ENCODE measurements at regions not wholly inside any gene's neighbourhood (a gene's known extent, or its start where the extent isn't known, plus 50 kb on each side); places are given as distances from the start of the nearest gene placed in this dataset.
A peak's percentile ranks its signal among the peaks of the same experiment; 100 is the strongest.
"Not testable (repeated sequence)": the region's sequence is repeated elsewhere in the genome, so short reads cannot be mapped to it uniquely, and the experiment has no call there.

DNA sequence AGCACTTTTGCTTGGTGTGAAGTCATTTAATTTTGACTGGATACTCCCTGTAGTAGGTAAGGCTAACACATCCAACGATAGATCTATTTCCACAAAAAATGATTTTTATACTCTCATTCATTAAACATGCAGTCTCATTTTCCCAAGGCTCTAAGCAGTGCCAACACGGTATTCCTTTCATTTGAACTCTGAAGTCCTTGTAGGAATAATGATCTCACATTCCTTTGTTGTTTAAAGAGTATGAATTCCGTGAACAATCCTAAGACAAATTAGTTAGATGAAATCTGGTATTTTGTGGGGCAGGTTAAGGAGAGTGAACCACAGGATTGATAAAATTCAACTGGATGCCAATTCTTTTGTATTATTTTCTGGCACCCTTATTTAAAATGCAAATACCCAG lies 66.6 kb downstream of the LACC1 start:
- DNase-seq (ENCODE audit: insufficient read length, low spot score), result no peak
- no peak for FAIRE-seq
- TF ChIP-seq SPI1 (IDR thresholded peaks at IDR 0.05; ENCODE audit: low read depth, low read length) (no peak), POLR2AphosphoS5 (IDR thresholded peaks at IDR 0.05; ENCODE audit: low read depth, low read length) (no peak), TAF1 (IDR thresholded peaks at IDR 0.05; ENCODE audit: low read depth, low read length) (no peak), PAX5 (IDR thresholded peaks at IDR 0.05; ENCODE audit: insufficient read depth, low read length, severe bottlenecking) (no peak), POLR2A (IDR thresholded peaks at IDR 0.05; ENCODE audit: low read depth, low read length) (no peak), POU2F2 (IDR thresholded peaks at IDR 0.05; ENCODE audit: low read depth, low read length) (no peak)

DNA sequence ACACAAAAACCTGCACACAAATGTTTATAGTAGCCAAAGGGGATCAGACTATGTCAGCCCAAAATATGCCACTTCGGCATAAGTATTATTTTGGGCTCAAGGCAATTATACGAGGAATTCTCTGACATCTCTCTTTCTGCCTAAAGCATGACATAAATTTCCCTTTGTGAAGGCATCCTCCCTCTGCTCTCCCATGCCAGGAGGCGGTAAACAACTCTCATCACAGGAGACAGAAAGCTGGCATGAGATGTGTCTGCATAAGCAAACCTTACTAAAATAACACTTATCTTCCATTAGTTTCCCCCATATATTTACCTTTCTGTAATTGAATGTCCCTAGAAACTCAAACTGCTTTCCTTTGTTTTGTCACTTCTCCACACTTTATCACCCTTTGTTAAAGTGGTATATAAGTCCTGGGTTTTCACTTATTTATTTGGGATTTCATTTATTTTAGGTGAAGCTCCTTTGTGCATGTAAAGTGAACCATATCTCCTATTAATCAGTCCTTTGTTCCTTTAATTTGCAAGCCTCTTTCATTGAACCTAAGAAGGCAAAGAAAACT lies 68.3 kb downstream of the LACC1 start:
- DNase-seq (ENCODE audit: insufficient read length, low spot score) (no peak), FAIRE-seq (no peak)
- TF ChIP-seq PAX5 (IDR thresholded peaks at IDR 0.05; ENCODE audit: insufficient read depth, low read length, severe bottlenecking), result no peak
- no peak for TF ChIP-seq SPI1 (IDR thresholded peaks at IDR 0.05; ENCODE audit: low read depth, low read length)
- TF ChIP-seq TAF1 (IDR thresholded peaks at IDR 0.05; ENCODE audit: low read depth, low read length), result no peak
- TF ChIP-seq POU2F2 (IDR thresholded peaks at IDR 0.05; ENCODE audit: low read depth, low read length), result no peak
- TF ChIP-seq POLR2AphosphoS5 (IDR thresholded peaks at IDR 0.05; ENCODE audit: low read depth, low read length), result no peak
- no peak for TF ChIP-seq POLR2A (IDR thresholded peaks at IDR 0.05; ENCODE audit: low read depth, low read length)

DNA sequence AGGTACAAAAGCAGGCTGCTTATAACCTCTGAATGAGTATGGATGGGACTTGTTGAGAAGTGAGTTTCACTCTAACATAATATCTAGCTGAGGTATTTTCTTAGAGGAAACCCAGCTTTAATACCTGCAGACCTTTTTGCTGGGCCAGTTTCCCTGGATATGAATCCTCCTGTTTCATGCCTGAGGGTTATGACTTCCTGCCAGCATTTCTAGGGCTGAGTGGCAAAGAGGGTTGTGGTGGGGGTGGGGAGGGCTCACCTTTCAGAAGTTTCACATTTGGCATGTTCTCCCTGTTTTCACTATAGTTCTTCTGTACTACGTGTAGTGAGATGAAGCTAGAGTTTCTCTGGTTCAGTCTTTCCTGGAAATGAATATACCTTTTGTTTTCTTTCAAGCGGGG lies 73.7 kb downstream of the LACC1 start:
- no peak for TF ChIP-seq PAX5 (IDR thresholded peaks at IDR 0.05; ENCODE audit: insufficient read depth, low read length, severe bottlenecking)
- no peak for TF ChIP-seq POU2F2 (IDR thresholded peaks at IDR 0.05; ENCODE audit: low read depth, low read length)
- no peak for TF ChIP-seq TAF1 (IDR thresholded peaks at IDR 0.05; ENCODE audit: low read depth, low read length)
- FAIRE-seq (no peak), DNase-seq (ENCODE audit: insufficient read length, low spot score) (no peak)

DNA sequence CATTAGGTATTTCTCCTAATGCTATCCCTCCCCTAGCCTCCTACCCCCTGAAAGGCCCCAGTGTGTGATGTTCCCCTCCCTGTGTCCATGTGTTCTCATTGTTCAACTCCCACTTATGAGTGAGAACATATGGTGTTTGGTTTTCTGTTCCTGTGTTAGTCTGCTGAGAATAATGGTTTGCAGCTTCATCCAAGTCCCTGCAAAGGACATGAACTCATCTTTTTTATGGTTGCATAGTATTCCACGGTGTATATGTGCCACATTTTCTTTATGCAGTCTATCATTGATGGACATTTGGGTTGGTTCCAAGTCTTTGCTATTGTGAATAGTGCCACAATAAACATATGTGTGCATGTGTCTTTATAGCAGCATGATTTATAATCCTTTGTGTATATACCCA lies 77.3 kb downstream of the LACC1 start:
- not testable (repeated sequence) for FAIRE-seq; DNase-seq (ENCODE audit: insufficient read length, low spot score)

DNA sequence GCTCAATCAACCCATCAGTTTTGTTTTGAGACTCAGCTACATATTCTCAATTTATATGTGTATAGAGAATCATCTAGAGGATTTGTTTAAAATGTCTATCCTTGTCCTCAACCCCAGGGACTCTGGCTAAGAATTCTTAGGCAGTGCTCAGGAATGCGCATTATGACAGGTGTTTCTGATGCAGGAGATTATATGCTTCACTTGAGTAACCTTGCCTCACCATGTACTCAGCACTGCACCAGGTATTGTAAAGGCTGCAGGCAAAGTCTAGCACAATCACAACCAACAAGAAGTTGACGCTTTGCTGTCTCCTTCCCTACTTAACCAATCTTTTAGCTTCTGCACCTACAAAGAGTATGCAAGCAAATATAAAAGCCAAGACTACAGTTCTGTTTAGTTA lies 79.6 kb downstream of the LACC1 start:
- DNase-seq (ENCODE audit: insufficient read length, low spot score), result no peak
- TF ChIP-seq POLR2AphosphoS5 (IDR thresholded peaks at IDR 0.05; ENCODE audit: low read depth, low read length) (no peak), SPI1 (IDR thresholded peaks at IDR 0.05; ENCODE audit: low read depth, low read length) (no peak), POU2F2 (IDR thresholded peaks at IDR 0.05; ENCODE audit: low read depth, low read length) (no peak), POLR2A (IDR thresholded peaks at IDR 0.05; ENCODE audit: low read depth, low read length) (no peak), PAX5 (IDR thresholded peaks at IDR 0.05; ENCODE audit: insufficient read depth, low read length, severe bottlenecking) (no peak), TAF1 (IDR thresholded peaks at IDR 0.05; ENCODE audit: low read depth, low read length) (no peak)
- no peak for FAIRE-seq

DNA sequence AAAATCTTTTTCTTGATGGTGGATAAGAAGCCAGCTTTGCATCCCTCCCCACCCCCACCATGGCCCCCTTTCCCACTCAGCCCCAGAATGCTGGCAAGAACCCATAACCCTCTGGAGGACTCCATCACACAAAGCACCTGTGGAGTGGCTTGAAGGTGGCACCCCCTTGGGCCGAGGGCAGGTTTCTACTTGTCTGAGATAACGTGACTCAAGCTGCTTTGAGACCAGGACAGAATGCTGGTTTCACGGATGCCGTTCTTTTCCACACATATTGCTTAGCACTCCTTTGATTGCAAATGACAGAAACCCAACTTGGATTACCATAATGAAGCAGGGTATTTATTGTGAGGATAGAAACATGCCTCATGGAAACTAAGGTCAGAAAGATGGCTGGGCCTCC lies 82.2 kb downstream of the LACC1 start:
- DNase-seq (ENCODE audit: insufficient read length, low spot score), result no peak
- TF ChIP-seq POU2F2 (IDR thresholded peaks at IDR 0.05; ENCODE audit: low read depth, low read length) (no peak), POLR2A (IDR thresholded peaks at IDR 0.05; ENCODE audit: low read depth, low read length) (no peak), TAF1 (IDR thresholded peaks at IDR 0.05; ENCODE audit: low read depth, low read length) (no peak), PAX5 (IDR thresholded peaks at IDR 0.05; ENCODE audit: insufficient read depth, low read length, severe bottlenecking) (no peak), SPI1 (IDR thresholded peaks at IDR 0.05; ENCODE audit: low read depth, low read length) (no peak), POLR2AphosphoS5 (IDR thresholded peaks at IDR 0.05; ENCODE audit: low read depth, low read length) (no peak)
- FAIRE-seq, result no peak

DNA sequence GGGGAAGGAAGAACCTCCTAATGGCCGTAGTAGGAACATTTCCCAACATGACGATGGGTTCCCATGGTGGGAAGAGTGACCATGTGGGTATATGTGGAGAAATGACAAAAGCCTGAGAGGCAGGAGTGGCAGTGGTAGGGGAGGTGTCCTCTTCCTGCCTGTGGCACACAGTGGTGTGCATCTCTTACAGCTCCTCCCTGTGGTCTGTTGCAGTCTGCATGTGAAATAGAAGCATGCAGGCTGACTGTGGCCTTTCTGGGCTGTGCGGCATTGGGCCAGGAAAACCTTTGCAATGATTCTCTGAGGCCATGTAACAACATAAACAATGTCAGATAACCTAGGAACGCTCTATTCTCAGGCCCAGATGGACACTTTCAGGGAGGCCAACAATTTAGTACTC lies 84.0 kb downstream of the LACC1 start:
- no peak for TF ChIP-seq POU2F2 (IDR thresholded peaks at IDR 0.05; ENCODE audit: low read depth, low read length)
- no peak for TF ChIP-seq SPI1 (IDR thresholded peaks at IDR 0.05; ENCODE audit: low read depth, low read length)
- no peak for TF ChIP-seq PAX5 (IDR thresholded peaks at IDR 0.05; ENCODE audit: insufficient read depth, low read length, severe bottlenecking)
- TF ChIP-seq POLR2AphosphoS5 (IDR thresholded peaks at IDR 0.05; ENCODE audit: low read depth, low read length), result no peak
- no peak for TF ChIP-seq POLR2A (IDR thresholded peaks at IDR 0.05; ENCODE audit: low read depth, low read length)
- no peak for TF ChIP-seq TAF1 (IDR thresholded peaks at IDR 0.05; ENCODE audit: low read depth, low read length)
- no peak for DNase-seq (ENCODE audit: insufficient read length, low spot score)
- no peak for FAIRE-seq

DNA sequence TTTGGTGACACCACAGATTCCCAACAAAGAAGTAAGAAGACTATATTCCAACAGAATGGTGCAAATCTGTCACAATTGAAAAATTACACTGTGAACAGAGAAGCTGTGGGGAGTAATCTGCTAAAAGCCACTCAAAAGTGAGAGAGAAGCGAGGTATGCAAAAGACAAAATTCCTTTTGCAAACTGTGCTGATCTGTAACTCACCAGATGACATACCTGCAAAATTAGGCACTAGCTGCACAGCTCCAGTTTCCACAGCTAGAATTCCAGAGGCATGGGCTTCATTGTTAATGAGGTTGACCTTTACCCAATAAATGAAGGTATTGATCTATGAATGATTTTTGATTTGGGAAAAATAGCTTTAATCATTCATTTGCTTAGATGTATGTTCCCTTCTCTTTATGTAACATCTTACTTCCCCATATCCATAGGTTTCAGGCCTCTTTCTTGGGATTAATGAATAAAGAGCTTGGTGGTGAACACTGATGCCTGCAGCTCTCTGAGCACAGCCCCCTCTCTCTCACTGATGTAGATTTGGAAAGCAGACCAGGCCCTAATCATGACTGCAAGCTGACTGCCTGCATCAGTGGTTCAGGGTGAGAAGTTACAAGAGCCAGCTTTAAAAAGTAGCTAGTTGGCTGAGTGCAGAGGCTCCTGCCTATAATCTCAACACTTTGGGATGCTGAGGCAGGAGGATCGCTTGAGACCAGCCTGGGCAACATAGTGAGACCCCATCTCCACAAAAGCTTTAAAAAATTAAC lies 85.2 kb downstream of the LACC1 start:
- DNase-seq (ENCODE audit: insufficient read length, low spot score) (no peak), FAIRE-seq (no peak)
- no peak for TF ChIP-seq PAX5 (IDR thresholded peaks at IDR 0.05; ENCODE audit: insufficient read depth, low read length, severe bottlenecking)
- TF ChIP-seq POLR2A (IDR thresholded peaks at IDR 0.05; ENCODE audit: low read depth, low read length), result no peak
- TF ChIP-seq POLR2AphosphoS5 (IDR thresholded peaks at IDR 0.05; ENCODE audit: low read depth, low read length), result no peak
- no peak for TF ChIP-seq TAF1 (IDR thresholded peaks at IDR 0.05; ENCODE audit: low read depth, low read length)
- TF ChIP-seq SPI1 (IDR thresholded peaks at IDR 0.05; ENCODE audit: low read depth, low read length), result no peak
- TF ChIP-seq POU2F2 (IDR thresholded peaks at IDR 0.05; ENCODE audit: low read depth, low read length), result no peak

DNA sequence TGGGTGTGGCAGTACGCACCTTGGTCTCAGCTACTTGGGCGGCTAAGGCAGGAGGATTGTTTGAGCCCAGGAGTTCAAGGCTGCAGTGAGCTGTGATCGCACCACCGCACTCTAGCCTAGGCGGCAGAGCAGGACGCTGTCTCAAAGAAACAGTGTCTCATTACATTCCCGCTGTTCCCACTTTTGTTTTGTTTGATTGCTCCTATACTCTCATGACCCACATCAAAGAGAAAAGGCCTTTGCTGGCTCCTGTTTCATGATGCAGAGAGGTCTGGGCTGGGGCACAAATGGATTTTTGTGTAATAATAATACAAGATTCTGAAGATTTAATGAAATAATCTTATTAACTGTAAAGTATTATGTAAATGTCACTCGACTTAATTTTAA lies 85.7 kb downstream of the LACC1 start:
- DNase-seq (ENCODE audit: insufficient read length, low spot score) (no peak), FAIRE-seq (no peak)
- TF ChIP-seq PAX5 (IDR thresholded peaks at IDR 0.05; ENCODE audit: insufficient read depth, low read length, severe bottlenecking), result no peak
- TF ChIP-seq POLR2AphosphoS5 (IDR thresholded peaks at IDR 0.05; ENCODE audit: low read depth, low read length), result no peak
- TF ChIP-seq POLR2A (IDR thresholded peaks at IDR 0.05; ENCODE audit: low read depth, low read length), result no peak
- no peak for TF ChIP-seq POU2F2 (IDR thresholded peaks at IDR 0.05; ENCODE audit: low read depth, low read length)
- no peak for TF ChIP-seq SPI1 (IDR thresholded peaks at IDR 0.05; ENCODE audit: low read depth, low read length)
- no peak for TF ChIP-seq TAF1 (IDR thresholded peaks at IDR 0.05; ENCODE audit: low read depth, low read length)

DNA sequence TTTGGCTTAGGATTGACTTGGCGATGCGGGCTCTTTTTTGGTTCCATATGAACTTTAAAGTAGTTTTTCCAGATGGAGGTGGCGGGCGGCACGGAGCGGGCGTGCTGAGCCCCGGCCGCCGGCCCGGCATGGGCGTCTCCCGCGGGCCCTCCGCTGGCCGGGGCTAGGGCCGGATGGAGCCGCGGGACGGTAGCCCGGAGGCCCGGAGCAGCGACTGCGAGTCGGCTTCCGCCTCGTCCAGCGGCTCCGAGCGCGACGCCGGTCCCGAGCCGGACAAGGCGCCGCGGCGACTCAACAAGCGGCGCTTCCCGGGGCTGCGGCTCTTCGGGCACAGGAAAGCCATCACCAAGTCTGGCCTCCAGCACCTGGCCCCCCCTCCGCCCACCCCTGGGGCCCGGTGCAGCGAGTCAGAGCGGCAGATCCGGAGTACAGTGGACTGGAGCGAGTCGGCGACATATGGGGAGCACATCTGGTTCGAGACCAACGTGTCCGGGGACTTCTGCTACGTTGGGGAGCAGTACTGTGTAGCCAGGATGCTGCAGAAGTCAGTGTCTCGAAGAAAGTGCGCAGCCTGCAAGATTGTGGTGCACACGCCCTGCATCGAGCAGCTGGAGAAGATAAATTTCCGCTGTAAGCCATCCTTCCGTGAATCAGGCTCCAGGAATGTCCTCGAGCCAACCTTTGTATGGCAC lies 88.7 kb downstream of the LACC1 start:
- not testable (repeated sequence) for DNase-seq (ENCODE audit: insufficient read length, low spot score)
- FAIRE-seq, result peak; percentile 26

DNA sequence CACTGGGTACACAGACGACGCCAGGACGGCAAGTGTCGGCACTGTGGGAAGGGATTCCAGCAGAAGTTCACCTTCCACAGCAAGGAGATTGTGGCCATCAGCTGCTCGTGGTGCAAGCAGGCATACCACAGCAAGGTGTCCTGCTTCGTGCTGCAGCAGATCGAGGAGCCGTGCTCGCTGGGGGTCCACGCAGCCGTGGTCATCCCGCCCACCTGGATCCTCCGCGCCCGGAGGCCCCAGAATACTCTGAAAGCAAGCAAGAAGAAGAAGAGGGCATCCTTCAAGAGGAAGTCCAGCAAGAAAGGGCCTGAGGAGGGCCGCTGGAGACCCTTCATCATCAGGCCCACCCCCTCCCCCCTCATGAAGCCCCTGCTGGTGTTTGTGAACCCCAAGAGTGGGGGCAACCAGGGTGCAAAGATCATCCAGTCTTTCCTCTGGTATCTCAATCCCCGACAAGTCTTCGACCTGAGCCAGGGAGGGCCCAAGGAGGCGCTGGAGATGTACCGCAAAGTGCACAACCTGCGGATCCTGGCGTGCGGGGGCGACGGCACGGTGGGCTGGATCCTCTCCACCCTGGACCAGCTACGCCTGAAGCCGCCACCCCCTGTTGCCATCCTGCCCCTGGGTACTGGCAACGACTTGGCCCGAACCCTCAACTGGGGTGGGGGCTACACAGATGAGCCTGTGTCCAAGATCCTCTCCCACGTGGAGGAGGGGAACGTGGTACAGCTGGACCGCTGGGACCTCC lies 89.4 kb downstream of the LACC1 start:
- not testable (repeated sequence) for DNase-seq (ENCODE audit: insufficient read length, low spot score); FAIRE-seq

DNA sequence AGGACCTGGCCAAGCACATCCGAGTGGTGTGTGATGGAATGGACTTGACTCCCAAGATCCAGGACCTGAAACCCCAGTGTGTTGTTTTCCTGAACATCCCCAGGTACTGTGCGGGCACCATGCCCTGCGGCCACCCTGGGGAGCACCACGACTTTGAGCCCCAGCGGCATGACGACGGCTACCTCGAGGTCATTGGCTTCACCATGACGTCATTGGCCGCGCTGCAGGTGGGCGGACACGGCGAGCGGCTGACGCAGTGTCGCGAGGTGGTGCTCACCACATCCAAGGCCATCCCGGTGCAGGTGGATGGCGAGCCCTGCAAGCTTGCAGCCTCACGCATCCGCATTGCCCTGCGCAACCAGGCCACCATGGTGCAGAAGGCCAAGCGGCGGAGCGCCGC lies 90.2 kb downstream of the LACC1 start:
- DNase-seq (ENCODE audit: insufficient read length, low spot score); FAIRE-seq: not testable (repeated sequence)

DNA sequence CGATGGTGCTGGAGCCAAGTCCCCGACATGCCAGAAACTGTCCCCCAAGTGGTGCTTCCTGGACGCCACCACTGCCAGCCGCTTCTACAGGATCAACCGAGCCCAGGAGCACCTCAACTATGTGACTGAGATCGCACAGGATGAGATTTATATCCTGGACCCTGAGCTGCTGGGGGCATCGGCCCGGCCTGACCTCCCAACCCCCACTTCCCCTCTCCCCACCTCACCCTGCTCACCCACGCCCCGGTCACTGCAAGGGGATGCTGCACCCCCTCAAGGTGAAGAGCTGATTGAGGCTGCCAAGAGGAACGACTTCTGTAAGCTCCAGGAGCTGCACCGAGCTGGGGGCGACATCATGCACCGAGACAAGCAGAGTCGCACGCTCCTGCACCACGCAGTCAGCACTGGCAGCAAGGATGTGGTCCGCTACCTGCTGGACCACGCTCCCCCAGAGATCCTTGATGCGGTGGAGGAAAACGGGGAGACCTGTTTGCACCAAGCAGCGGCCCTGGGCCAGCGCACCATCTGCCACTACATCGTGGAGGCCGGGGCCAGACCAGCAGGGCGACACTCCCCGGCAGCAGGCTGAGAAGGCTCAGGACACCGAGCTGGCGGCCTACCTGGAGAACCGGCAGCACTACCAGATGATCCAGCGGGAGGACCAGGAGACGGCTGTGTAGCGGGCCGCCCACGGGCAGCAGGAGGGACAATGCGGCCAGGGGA lies 91.0 kb downstream of the LACC1 start:
- not testable (repeated sequence) for DNase-seq (ENCODE audit: insufficient read length, low spot score); FAIRE-seq
